DOHH2 (cell line): ENCODE measurements at regions not wholly inside any gene's neighbourhood (a gene's known extent, or its start where the extent isn't known, plus 50 kb on each side); places are given as distances from the start of the nearest gene placed in this dataset.
"Not testable (repeated sequence)": the region's sequence is repeated elsewhere in the genome, so short reads cannot be mapped to it uniquely, and the experiment has no call there.

ENCODE experiments used
- H3F3A ChIP-seq: fragments of 200-600 bp; sonication (generic), shearing (Covaris generic); 2 replicates; pipeline ENCODE4 v1.6.0; 2016; ENCODE audit warnings: antibody characterized with exemption, mild to moderate bottlenecking; ENCODE audit not compliant: control insufficient read depth, insufficient read depth
- H3K27ac ChIP-seq: fragments of 200-600 bp; sonication (generic); 2 replicates; pipeline ENCODE4 v1.5.1; 2014; ENCODE audit warnings: low read depth, mild to moderate bottlenecking, low read length, moderate library complexity
- H3K27me3 ChIP-seq: fragments of 200-600 bp; sonication (generic); 2 replicates; pipeline ENCODE4 v1.6.1; 2014; ENCODE audit warnings: mild to moderate bottlenecking, low read length, mixed read lengths; ENCODE audit not compliant: control insufficient read depth
- H3K36me3 ChIP-seq: fragments of 200-600 bp; sonication (generic); 2 replicates; pipeline ENCODE4 v1.6.1; 2014; ENCODE audit warnings: mild to moderate bottlenecking, low read length, moderate library complexity, mixed read lengths; ENCODE audit not compliant: control insufficient read depth
- H3K4me1 ChIP-seq: fragments of 200-600 bp; sonication (generic); 2 replicates; pipeline ENCODE4 v1.6.1; 2014; ENCODE audit warnings: mild to moderate bottlenecking, low read length, mixed read lengths; ENCODE audit not compliant: control insufficient read depth
- H3K4me2 ChIP-seq: fragments of 200-600 bp; sonication (generic); 2 replicates; pipeline ENCODE4 v1.6.0; 2014; ENCODE audit warnings: mild to moderate bottlenecking, low read length, moderate library complexity
- H3K4me3 ChIP-seq: fragments of 200-600 bp; sonication (generic); 2 replicates; pipeline ENCODE4 v1.5.1; 2014; ENCODE audit warnings: mild to moderate bottlenecking, low read length, mixed read lengths
- H3K79me2 ChIP-seq: fragments of 200-600 bp; sonication (generic); 2 replicates; pipeline ENCODE4 v1.6.1; 2014; ENCODE audit warnings: mild to moderate bottlenecking, low read length, mixed read lengths; ENCODE audit not compliant: control insufficient read depth
- H3K9me2 ChIP-seq: fragments of 200-600 bp; sonication (generic); replicated peaks from 2 replicates; pipeline ENCODE4 v1.6.1; 2014; ENCODE audit warnings: mild to moderate bottlenecking, low read length, mixed read lengths; ENCODE audit not compliant: control insufficient read depth
- H3K9me3 ChIP-seq: fragments of 200-600 bp; sonication (generic); 2 replicates; pipeline ENCODE4 v1.6.1; 2014; ENCODE audit warnings: antibody characterized with exemption, low read length, mixed read lengths; ENCODE audit not compliant: control insufficient read depth, insufficient read depth
- H4K20me1 ChIP-seq: fragments of 200-600 bp; sonication (generic); 2 replicates; pipeline ENCODE4 v1.6.0; 2014; ENCODE audit warnings: low read depth, mild to moderate bottlenecking, antibody characterized with exemption, low read length, moderate library complexity; ENCODE audit not compliant: control insufficient read depth, insufficient read depth
- CTCF ChIP-seq: fragments of 200-600 bp; sonication (generic); IDR thresholded peaks from one replicate; pipeline ENCODE4 v1.5.1; 2014; ENCODE audit warnings: antibody characterized with exemption, mild to moderate bottlenecking, low read depth, low read length; ENCODE audit not compliant: poor library complexity, severe bottlenecking
- EZH2phosphoT487 ChIP-seq: fragments of 200-600 bp; sonication (generic); IDR thresholded peaks from 2 replicates; pipeline ENCODE4 v1.6.1; 2017; ENCODE audit warnings: borderline replicate concordance, mild to moderate bottlenecking, antibody characterized with exemption, low read length, moderate library complexity, mixed read lengths

GRCh38 chr5:34436761-34437501, 219.2 kb upstream of the RAI14 start:
- no peak overlapping the region for H3K4me2 ChIP-seq
- no peaks in the 10 kb centered on the region for H3K9me3 ChIP-seq
- no peaks in the 10 kb centered on the region for H4K20me1 ChIP-seq
- H3K27me3 ChIP-seq, result no peaks in the 10 kb centered on the region
- H3F3A ChIP-seq, result no peaks in the 10 kb centered on the region
- TF ChIP-seq EZH2phosphoT487 (no peak), CTCF (no peak)
- H3K9me2 ChIP-seq, result no peaks in the 10 kb centered on the region
- H3K4me1 ChIP-seq, result no peaks in the 10 kb centered on the region
- H3K36me3 ChIP-seq, result no peaks in the 10 kb centered on the region
- no peak overlapping the region for H3K4me3 ChIP-seq
- no peaks in the 10 kb centered on the region for H3K79me2 ChIP-seq
- no peak overlapping the region for H3K27ac ChIP-seq

- Histone ChIP-seq H3K79me2 (no peaks in the 10 kb centered on the region), H3K27me3 (no peaks in the 10 kb centered on the region), H3K4me3 (no peak overlapping the region), H3K4me1 (no peaks in the 10 kb centered on the region), H3K4me2 (no peak overlapping the region), H3K36me3 (no peaks in the 10 kb centered on the region), H3K9me2 (no peaks in the 10 kb centered on the region), H3F3A (no peaks in the 10 kb centered on the region), H4K20me1 (no peaks in the 10 kb centered on the region), H3K9me3 (no peaks in the 10 kb centered on the region), H3K27ac (no peak overlapping the region)
- TF ChIP-seq CTCF (no peak), EZH2phosphoT487 (no peak)
Measured at GRCh38 chr5:34439601-34440000, 216.5 kb upstream of the RAI14 start.

- H3K4me3 ChIP-seq, H3K79me2 ChIP-seq, H3K4me2 ChIP-seq: not testable (repeated sequence)
Measured at GRCh38 chr5:34441767-34442166, 214.4 kb upstream of the RAI14 start.

GRCh38 chr5:34447424-34447823, 208.7 kb upstream of the RAI14 start:
- TF ChIP-seq EZH2phosphoT487 (no peak), CTCF (no peak)

More at GRCh38 chr5:34441767-34442166, 214.4 kb upstream of the RAI14 start:
- H3K9me2 ChIP-seq, H4K20me1 ChIP-seq, H3K9me3 ChIP-seq, H3K27ac ChIP-seq, H3K4me1 ChIP-seq, H3K27me3 ChIP-seq, H3F3A ChIP-seq, H3K36me3 ChIP-seq: not testable (repeated sequence)

More at GRCh38 chr5:34447424-34447823, 208.7 kb upstream of the RAI14 start:
- no peaks in the 10 kb centered on the region for H3K9me2 ChIP-seq
- no peaks in the 10 kb centered on the region for H3K9me3 ChIP-seq
- no peak overlapping the region for H3K4me2 ChIP-seq
- H3K4me3 ChIP-seq, result no peak overlapping the region
- H3K79me2 ChIP-seq, result no peaks in the 10 kb centered on the region
- H3F3A ChIP-seq, result no peaks in the 10 kb centered on the region
- H4K20me1 ChIP-seq, result no peaks in the 10 kb centered on the region
- H3K4me1 ChIP-seq, result no peaks in the 10 kb centered on the region
- no peak overlapping the region for H3K27ac ChIP-seq
- no peaks in the 10 kb centered on the region for H3K36me3 ChIP-seq
- H3K27me3 ChIP-seq, result 0 out of 2 replicates have a peak, but pooled peaks cover 2% of the 10 kb centered on the region
